Spleen (tissue), 7 donors: ENCODE measurements at regions not wholly inside any gene's neighbourhood (a gene's known extent, or its start where the extent isn't known, plus 50 kb on each side); places are given as distances from the start of the nearest gene placed in this dataset.

Source experiments
- POLR2AphosphoS5 ChIP-seq, 3 donors: sonication (generic); formaldehyde crosslinking; IDR thresholded peaks; one replicate each; pipeline ENCODE4 v1.5.1; 2017; ENCODE audit warnings: antibody characterized with exemption in 3 of 3
- TF ChIP-seq, protein P1 (sequence below), 11 experiments: fragments of 200-600 bp in 7 of 11; fragments of 450-650 bp in 4 of 11; sonication (generic) in 4 of 11; IDR thresholded peaks in 8 of 11; conservative IDR thresholded peaks in 3 of 11; 1 replicate in 7 of 11; 2 replicates in 4 of 11; pipeline versions ENCODE4 v1.4.0 to v1.8.0; 2016 to 2021; ENCODE audit warnings: antibody characterized with exemption in 11 of 11, inconsistent platforms in 4 of 11, mild to moderate bottlenecking in 1 of 11
- donor health status: DM: no; HTN: no; CAD: no; lungs with moderate emphysema.
- donor health status: DM: no; HTN: no; CAD: no.
- donor health status: DM: no; HTN: no; CAD: no.

DNA sequence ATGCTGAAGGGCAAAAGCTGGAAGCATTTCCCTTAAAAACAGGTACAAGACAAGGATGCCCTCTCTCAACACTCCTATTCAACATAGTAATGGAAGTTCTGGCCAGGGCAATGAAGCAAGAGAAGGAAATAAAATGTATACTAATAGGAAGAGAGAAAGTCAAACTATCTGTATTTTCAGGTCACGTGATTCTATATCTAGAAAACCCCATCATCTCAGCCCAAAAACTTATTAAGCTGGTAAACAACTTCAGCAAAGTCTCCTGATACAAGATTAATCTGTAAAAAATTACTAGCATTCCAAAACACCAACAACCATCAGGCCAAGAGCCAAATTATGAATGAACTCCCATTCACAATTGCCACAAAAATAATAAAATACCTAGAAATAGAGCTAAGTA, 213.2 kb upstream of the CNTNAP5 start:
- TF ChIP-seq, protein P1, sequence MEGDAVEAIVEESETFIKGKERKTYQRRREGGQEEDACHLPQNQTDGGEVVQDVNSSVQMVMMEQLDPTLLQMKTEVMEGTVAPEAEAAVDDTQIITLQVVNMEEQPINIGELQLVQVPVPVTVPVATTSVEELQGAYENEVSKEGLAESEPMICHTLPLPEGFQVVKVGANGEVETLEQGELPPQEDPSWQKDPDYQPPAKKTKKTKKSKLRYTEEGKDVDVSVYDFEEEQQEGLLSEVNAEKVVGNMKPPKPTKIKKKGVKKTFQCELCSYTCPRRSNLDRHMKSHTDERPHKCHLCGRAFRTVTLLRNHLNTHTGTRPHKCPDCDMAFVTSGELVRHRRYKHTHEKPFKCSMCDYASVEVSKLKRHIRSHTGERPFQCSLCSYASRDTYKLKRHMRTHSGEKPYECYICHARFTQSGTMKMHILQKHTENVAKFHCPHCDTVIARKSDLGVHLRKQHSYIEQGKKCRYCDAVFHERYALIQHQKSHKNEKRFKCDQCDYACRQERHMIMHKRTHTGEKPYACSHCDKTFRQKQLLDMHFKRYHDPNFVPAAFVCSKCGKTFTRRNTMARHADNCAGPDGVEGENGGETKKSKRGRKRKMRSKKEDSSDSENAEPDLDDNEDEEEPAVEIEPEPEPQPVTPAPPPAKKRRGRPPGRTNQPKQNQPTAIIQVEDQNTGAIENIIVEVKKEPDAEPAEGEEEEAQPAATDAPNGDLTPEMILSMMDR (IDR thresholded peaks at IDR 0.05 in 8 of 11, conservative IDR thresholded peaks at IDR 0.05 in 3 of 11) = no peak
- TF ChIP-seq POLR2AphosphoS5 (IDR thresholded peaks at IDR 0.05) = no peak
